ENCODE measurements at regions not wholly inside any gene's neighbourhood (a gene's known extent, or its start where the extent isn't known, plus 50 kb on each side); places are given as distances from the start of the nearest gene placed in this dataset.

DNA sequence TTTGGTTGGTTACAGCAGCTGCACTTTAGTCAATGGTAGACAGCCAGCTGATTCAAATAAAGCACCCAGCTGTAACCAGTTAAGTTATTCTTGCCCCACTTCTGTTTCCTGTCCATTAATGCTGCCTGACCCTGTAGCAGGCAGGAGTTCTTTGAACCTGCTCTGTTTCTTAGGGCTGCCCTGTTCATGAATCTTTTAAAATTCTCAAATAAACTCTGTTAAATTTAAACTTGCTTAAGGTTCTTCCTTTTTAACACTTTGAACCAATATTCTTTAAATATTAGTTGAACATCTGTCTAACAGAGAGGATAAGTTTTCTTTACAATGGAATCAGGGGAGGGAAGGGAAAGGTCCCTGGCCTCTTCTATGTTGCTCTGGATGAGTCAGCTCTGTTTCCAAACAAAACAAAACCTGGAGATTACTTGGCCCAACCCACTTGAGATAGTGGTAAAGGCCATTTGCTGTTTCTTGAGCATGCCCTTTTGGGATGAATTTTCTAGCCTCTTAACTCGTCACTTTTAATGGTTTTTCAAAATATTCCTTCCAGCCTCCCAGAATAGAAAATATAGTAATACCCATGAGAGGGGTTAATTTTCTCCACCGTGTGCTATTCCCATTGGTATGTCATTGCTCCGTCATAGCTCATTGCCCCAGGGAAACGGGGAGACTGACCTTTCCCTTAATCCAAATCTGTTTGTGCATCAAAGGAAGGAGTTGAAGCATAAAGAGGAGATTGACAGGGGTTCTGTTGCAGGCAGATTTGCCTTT lies 112.1 kb upstream of the FHL2 start:
- no peak overlapping the region for H2AFZ ChIP-seq (ENCODE audit: low read length)
- no peaks in the 10 kb centered on the region for H3K79me1 ChIP-seq (ENCODE audit: low read depth, low read length)
- H2BK120ac ChIP-seq (replicated peaks; ENCODE audit: low read depth, low read length), result no peak overlapping the region
- H3K4me2 ChIP-seq (ENCODE audit: insufficient read depth in 1 of 2, low read depth in 2 of 2, low read length in 2 of 2), result no peak overlapping the region
- no peak overlapping the region for H3K56ac ChIP-seq (replicated peaks; ENCODE audit: insufficient read length, low read depth, low read length)
- ChIA-PET CTCF (ENCODE audit: partially characterized antibody) (interaction anchor here (0.6 to 1.5 kb wide), 3 partner anchors 11 to 142 kb away, joined by 3 to 4 read pairs (median 3); no protein-coding TSS in a partner anchor), POLR2A (ENCODE audit: partially characterized antibody) (no interaction called here)
- TF ChIP-seq BCL11A (IDR thresholded peaks at IDR 0.05; ENCODE audit: low read depth in 2 of 2, low read length in 2 of 2) (no peak), RNF2 (IDR thresholded peaks at IDR 0.05; ENCODE audit: borderline replicate concordance, low read depth, low read length, missing control alignments, poor library complexity, severe bottlenecking) (no peak), JUND (IDR thresholded peaks at IDR 0.05; ENCODE audit: low read length) (no peak), SAP30 (IDR thresholded peaks at IDR 0.05; ENCODE audit: insufficient read depth, insufficient replicate concordance, low read length) (no peak), HDAC2 (IDR thresholded peaks at IDR 0.05; ENCODE audit: borderline replicate concordance in 1 of 2, low read depth in 2 of 2, low read length in 2 of 2) (no peak), MAFK (IDR thresholded peaks at IDR 0.05; ENCODE audit: low read depth, low read length) (no peak), NRF1 (IDR thresholded peaks at IDR 0.05; ENCODE audit: low read depth, low read length) (no peak), SRF (IDR thresholded peaks at IDR 0.05; ENCODE audit: low read depth, low read length) (no peak), RAD21 (IDR thresholded peaks at IDR 0.05 in 1 of 2, conservative IDR thresholded peaks at IDR 0.05 in 1 of 2; ENCODE audit: low read depth in 2 of 2, low read length in 2 of 2) (no peak)
- H4K5ac ChIP-seq (ENCODE audit: insufficient read length, low read depth, low read length), result no peak overlapping the region
- H2BK20ac ChIP-seq (ENCODE audit: low read length), result no peak overlapping the region
- no peaks in the 10 kb centered on the region for H3K36me3 ChIP-seq (ENCODE audit: control insufficient read depth in 2 of 4, insufficient read depth in 4 of 4, low read length in 3 of 4)
- H3K27ac ChIP-seq (ENCODE audit: low read depth, low read length), result no peak overlapping the region
- H3K4ac ChIP-seq (replicated peaks; ENCODE audit: insufficient read length, low read depth, low read length), result no peak overlapping the region
- H2AK5ac ChIP-seq (ENCODE audit: low read depth, low read length), result no peak overlapping the region
- no peak for DNase-seq (ENCODE audit: low read depth in 1 of 2, low spot score in 2 of 2)
- H3K14ac ChIP-seq (ENCODE audit: insufficient read length), result no peak overlapping the region
- 81% methylated on average over 4 of the region's 4 CpGs; no CpG with 5 or more reads in 1 of the 2 experiments for WGBS, 2 experiments (ENCODE audit: extremely low coverage in 1 of 2, insufficient coverage in 1 of 2, insufficient read length in 1 of 2, insufficient replicate concordance in 2 of 2, low coverage in 1 of 2, low lambda C conversion rate in 2 of 2, missing lambda C conversion rate in 1 of 2)
- H3K18ac ChIP-seq (ENCODE audit: extremely low read depth, low read length), result no peak overlapping the region
- no peaks in the 10 kb centered on the region for H4K20me1 ChIP-seq (replicated peaks in 1 of 2; ENCODE audit: control insufficient read depth in 1 of 2, insufficient read depth in 2 of 2, low read length in 2 of 2)
- H2BK15ac ChIP-seq (ENCODE audit: low read length), result no peak overlapping the region
- FAIRE-seq, result no peak
- H3K4me1 ChIP-seq (replicated peaks in 1 of 4; ENCODE audit: control insufficient read depth in 3 of 4, insufficient read depth in 4 of 4, low read length in 3 of 4), result no peaks in the 10 kb centered on the region
- no peak overlapping the region for H4K8ac ChIP-seq (ENCODE audit: extremely low read depth, insufficient read depth, low read length)
- H2BK5ac ChIP-seq (ENCODE audit: low read depth, low read length), result no peak overlapping the region
- H2BK12ac ChIP-seq (ENCODE audit: low read depth, low read length), result no peak overlapping the region
- no peaks in the 10 kb centered on the region for H3K27me3 ChIP-seq (replicated peaks in 1 of 4; ENCODE audit: control insufficient read depth in 3 of 4, extremely low read depth in 1 of 4, insufficient read depth in 3 of 4, low read length in 3 of 4)
- no peaks in the 10 kb centered on the region for H3K79me2 ChIP-seq (ENCODE audit: control insufficient read depth in 1 of 2, insufficient read depth in 2 of 2, low read length in 2 of 2)
- H4K91ac ChIP-seq (replicated peaks; ENCODE audit: insufficient read length, low read length), result no peak overlapping the region
- no peaks in the 10 kb centered on the region for H3K23me2 ChIP-seq (ENCODE audit: low read depth, low read length)
- H3K9ac ChIP-seq (replicated peaks in 1 of 4; ENCODE audit: extremely low read depth in 1 of 4, low read depth in 3 of 4, low read length in 3 of 4), result no peak overlapping the region
- H3K23ac ChIP-seq (ENCODE audit: insufficient read length), result no peak overlapping the region
- no peaks in the 10 kb centered on the region for H3K9me3 ChIP-seq (ENCODE audit: insufficient read depth in 2 of 2, low read depth in 1 of 2, low read length in 1 of 2)
- no peak overlapping the region for H3K4me3 ChIP-seq (ENCODE audit: extremely low read depth in 1 of 4, insufficient read depth in 2 of 4, low read depth in 3 of 4, low read length in 4 of 4)
